WTC11 (cell line): ENCODE measurements at regions not wholly inside any gene's neighbourhood (a gene's known extent, or its start where the extent isn't known, plus 50 kb on each side); places are given as distances from the start of the nearest gene placed in this dataset.

Source experiments
- CTCF ChIP-seq: fragments of 200-600 bp; IDR thresholded peaks from 2 replicates; pipeline ENCODE4 v1.8.0; 2022; ENCODE audit warnings: antibody characterized with exemption
- E2F4 ChIP-seq: sonication (generic); formaldehyde crosslinking; IDR thresholded peaks from 2 replicates; pipeline ENCODE4 v1.8.1; 2022; ENCODE audit warnings: low read depth, mild to moderate bottlenecking, moderate library complexity, missing genetic modification reagents, borderline replicate concordance
- MAX ChIP-seq: sonication (generic); formaldehyde crosslinking; IDR thresholded peaks from 2 replicates; pipeline ENCODE4 v1.8.0; 2022; ENCODE audit warnings: mild to moderate bottlenecking, missing genetic modification reagents
- SOX15 ChIP-seq: fragments of 250-450 bp; sonication (Bioruptor Pico); IDR thresholded peaks from 2 replicates; pipeline ENCODE4 v1.9.0; 2021; ENCODE audit warnings: mild to moderate bottlenecking
- SP1 ChIP-seq: sonication (generic); formaldehyde crosslinking; conservative IDR thresholded peaks from 2 replicates; pipeline ENCODE4 v1.8.1; 2022; ENCODE audit warnings: missing genetic modification reagents
- ZNF512 ChIP-seq: sonication (generic); formaldehyde crosslinking; IDR thresholded peaks from 2 replicates; pipeline ENCODE4 v1.8.1; 2022; ENCODE audit warnings: missing genetic modification reagents, borderline replicate concordance

- TF ChIP-seq E2F4 (no peak), ZNF512 (CRISPR knock-in tag) (no peak), SP1 (CRISPR knock-in tag) (no peak), CTCF (no peak), MAX (no peak), SOX15 (no peak)
Observed at GRCh38 chr11:115931548-115932083, 427.4 kb upstream of the CADM1 start.
